DMS79 (cell line): ENCODE measurements at regions not wholly inside any gene's neighbourhood (a gene's known extent, or its start where the extent isn't known, plus 50 kb on each side); places are given as distances from the start of the nearest gene placed in this dataset.
"Not testable (repeated sequence)": the region's sequence is repeated elsewhere in the genome, so short reads cannot be mapped to it uniquely, and the experiment has no call there.

Source experiments
- DNase-seq: peaks from one replicate; lab custom pipeline; 2025; lab: John Stamatoyannopoulos, UW

- DNase-seq: no peak
Measured at GRCh38 chr6:131430531-131430930, 142.5 kb upstream of the ARG1 start.

GRCh38 chr6:131431718-131432117 is 141.3 kb upstream of the ARG1 start:
- DNase-seq: no peak

GRCh38 chr6:131433927-131434326 is 139.1 kb upstream of the ARG1 start:
- no peak for DNase-seq

GRCh38 chr6:131436358-131436757 is 136.7 kb upstream of the ARG1 start:
- no peak for DNase-seq

GRCh38 chr6:131443014-131443413 is 130.0 kb upstream of the ARG1 start:
- no peak for DNase-seq

- no peak for DNase-seq
Measured at GRCh38 chr6:131443514-131443913, 129.5 kb upstream of the ARG1 start.

GRCh38 chr6:131445356-131445755 is 127.7 kb upstream of the ARG1 start:
- DNase-seq: not testable (repeated sequence)

GRCh38 chr6:131450861-131451260 is 122.2 kb upstream of the ARG1 start:
- DNase-seq: no peak

- no peak for DNase-seq
Measured at GRCh38 chr6:131451321-131452144, 121.5 kb upstream of the ARG1 start.

GRCh38 chr6:131453803-131454202 is 119.2 kb upstream of the ARG1 start:
- DNase-seq: no peak

- DNase-seq: no peak
Measured at GRCh38 chr6:131456565-131456964, 116.5 kb upstream of the ARG1 start.

- DNase-seq: no peak
Measured at GRCh38 chr6:131459005-131459404, 114.0 kb upstream of the ARG1 start.

GRCh38 chr6:131460614-131461000 is 112.4 kb upstream of the ARG1 start:
- no peak for DNase-seq

GRCh38 chr6:131469130-131469529 is 103.9 kb upstream of the ARG1 start:
- no peak for DNase-seq

GRCh38 chr6:131470534-131470933 is 102.5 kb upstream of the ARG1 start:
- DNase-seq: no peak

- DNase-seq: no peak
Measured at GRCh38 chr6:131471331-131471730, 101.7 kb upstream of the ARG1 start.

- not testable (repeated sequence) for DNase-seq
Measured at GRCh38 chr6:131473303-131473702, 99.7 kb upstream of the ARG1 start.

GRCh38 chr6:131476362-131476761 is 96.7 kb upstream of the ARG1 start:
- DNase-seq: no peak

- not testable (repeated sequence) for DNase-seq
Measured at GRCh38 chr6:131478740-131479211, 94.2 kb upstream of the ARG1 start.

GRCh38 chr6:131486608-131487007 is 86.4 kb upstream of the ARG1 start:
- no peak for DNase-seq

GRCh38 chr6:131488780-131489179 is 84.2 kb upstream of the ARG1 start:
- no peak for DNase-seq

GRCh38 chr6:131490441-131490840 is 82.6 kb upstream of the ARG1 start:
- no peak for DNase-seq

GRCh38 chr6:131492932-131493573 is 80.0 kb upstream of the ARG1 start:
- DNase-seq: no peak
